DND-41 (cell line): ENCODE measurements at regions not wholly inside any gene's neighbourhood (a gene's known extent, or its start where the extent isn't known, plus 50 kb on each side); places are given as distances from the start of the nearest gene placed in this dataset.

ENCODE experiments used
- ATAC-seq: fragments of 200-7000 bp; cut with Tn5 transposase; 3 replicates; pipeline ENCODE4 v1.9.1; 2021; ENCODE audit warnings: low read depth; ENCODE audit not compliant: insufficient read depth
- DNase-seq: peaks from one replicate; pipeline ENCODE4 v3.0.0-alpha.2; 2020
- H2AFZ ChIP-seq: 2 replicates; pipeline ENCODE4 v1.6.0; 2012; ENCODE audit warnings: low read depth, low read length
- H3K27ac ChIP-seq: 2 replicates; pipeline ENCODE4 v1.5.1; 2012; ENCODE audit warnings: low read length, inconsistent platforms
- H3K27me3 ChIP-seq: fragments of 200-600 bp; sonication (generic); 2 replicates; pipeline ENCODE4 v1.6.0; 2012; ENCODE audit warnings: low read length, mild to moderate bottlenecking, inconsistent platforms; ENCODE audit not compliant: insufficient read depth, poor library complexity
- H3K36me3 ChIP-seq: 2 replicates; pipeline ENCODE4 v1.5.1; 2012; ENCODE audit warnings: low read length, inconsistent platforms; ENCODE audit not compliant: insufficient read depth
- H3K4me1 ChIP-seq: 2 replicates; pipeline ENCODE4 v1.5.1; 2012; ENCODE audit warnings: mild to moderate bottlenecking, low read length; ENCODE audit not compliant: insufficient read depth
- H3K4me2 ChIP-seq: 2 replicates; pipeline ENCODE4 v1.6.0; 2012; ENCODE audit warnings: mild to moderate bottlenecking, moderate library complexity, low read length, inconsistent platforms; ENCODE audit not compliant: insufficient read depth
- H3K4me3 ChIP-seq, 2 experiments: fragments of 200-600 bp in 1 of 2; shearing (Covaris generic) in 1 of 2; 2 replicates each; pipeline ENCODE4 v1.5.1; 2012 to 2016; ENCODE audit warnings: inconsistent platforms in 2 of 2, low read length in 2 of 2, mild to moderate bottlenecking in 2 of 2, low read depth in 1 of 2, moderate library complexity in 1 of 2
- H3K79me2 ChIP-seq: 2 replicates; pipeline ENCODE4 v1.6.0; 2012; ENCODE audit warnings: low read length, inconsistent platforms; ENCODE audit not compliant: insufficient read depth
- H3K9ac ChIP-seq: 2 replicates; pipeline ENCODE4 v1.6.0; 2012; ENCODE audit warnings: low read depth, mild to moderate bottlenecking, inconsistent platforms, low read length, moderate library complexity
- H3K9me3 ChIP-seq: 2 replicates; pipeline ENCODE4 v1.5.1; 2012; ENCODE audit warnings: low read length, moderate library complexity, mild to moderate bottlenecking, inconsistent platforms; ENCODE audit not compliant: insufficient read depth, severe bottlenecking
- H4K20me1 ChIP-seq: 2 replicates; pipeline ENCODE4 v1.6.0; 2012; ENCODE audit warnings: low read length; ENCODE audit not compliant: insufficient read depth
- EZH2 ChIP-seq: IDR thresholded peaks from 3 replicates; pipeline ENCODE4 v1.6.1; 2012; ENCODE audit warnings: borderline replicate concordance, low read depth, mild to moderate bottlenecking, moderate library complexity, low read length, inconsistent platforms; ENCODE audit not compliant: severe bottlenecking
- TF ChIP-seq, protein P1 (sequence below): IDR thresholded peaks from 2 replicates; pipeline ENCODE4 v1.5.1; 2012; ENCODE audit warnings: borderline replicate concordance, low read length, moderate library complexity, mild to moderate bottlenecking; ENCODE audit not compliant: poor library complexity, severe bottlenecking; ENCODE audit errors: extremely low read depth

DNA sequence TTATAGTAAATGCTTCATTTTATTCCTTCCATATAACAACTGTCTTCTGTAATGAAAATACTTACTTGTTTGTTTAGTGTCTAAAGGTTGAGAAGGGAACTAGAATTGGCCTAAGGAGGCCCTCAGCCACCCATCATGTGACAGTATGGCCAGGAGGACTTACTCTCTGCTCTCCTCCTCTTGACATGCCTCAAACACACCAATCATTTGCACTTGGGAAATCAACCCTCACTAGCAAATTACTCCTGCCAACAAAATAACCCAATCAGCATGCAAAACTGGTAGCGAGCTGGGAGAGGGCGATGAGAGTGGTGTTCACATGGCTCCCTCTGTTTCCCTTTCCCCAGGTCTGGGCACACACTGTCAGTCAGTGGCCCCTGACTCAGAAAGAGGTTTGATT, 58.6 kb upstream of the MEF2C start:
- TF ChIP-seq, protein P1, sequence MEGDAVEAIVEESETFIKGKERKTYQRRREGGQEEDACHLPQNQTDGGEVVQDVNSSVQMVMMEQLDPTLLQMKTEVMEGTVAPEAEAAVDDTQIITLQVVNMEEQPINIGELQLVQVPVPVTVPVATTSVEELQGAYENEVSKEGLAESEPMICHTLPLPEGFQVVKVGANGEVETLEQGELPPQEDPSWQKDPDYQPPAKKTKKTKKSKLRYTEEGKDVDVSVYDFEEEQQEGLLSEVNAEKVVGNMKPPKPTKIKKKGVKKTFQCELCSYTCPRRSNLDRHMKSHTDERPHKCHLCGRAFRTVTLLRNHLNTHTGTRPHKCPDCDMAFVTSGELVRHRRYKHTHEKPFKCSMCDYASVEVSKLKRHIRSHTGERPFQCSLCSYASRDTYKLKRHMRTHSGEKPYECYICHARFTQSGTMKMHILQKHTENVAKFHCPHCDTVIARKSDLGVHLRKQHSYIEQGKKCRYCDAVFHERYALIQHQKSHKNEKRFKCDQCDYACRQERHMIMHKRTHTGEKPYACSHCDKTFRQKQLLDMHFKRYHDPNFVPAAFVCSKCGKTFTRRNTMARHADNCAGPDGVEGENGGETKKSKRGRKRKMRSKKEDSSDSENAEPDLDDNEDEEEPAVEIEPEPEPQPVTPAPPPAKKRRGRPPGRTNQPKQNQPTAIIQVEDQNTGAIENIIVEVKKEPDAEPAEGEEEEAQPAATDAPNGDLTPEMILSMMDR, result no peak
- no peak for TF ChIP-seq EZH2
- no peaks in the 10 kb centered on the region for H4K20me1 ChIP-seq
- H3K36me3 ChIP-seq, result no peaks in the 10 kb centered on the region
- H3K4me2 ChIP-seq, result no peak overlapping the region
- DNase-seq (no peak), ATAC-seq (no peak)
- H3K9me3 ChIP-seq, result no peaks in the 10 kb centered on the region
- H3K9ac ChIP-seq, result no peak overlapping the region
- H2AFZ ChIP-seq, result no peak overlapping the region
- no peak overlapping the region for H3K27ac ChIP-seq
- no peaks in the 10 kb centered on the region for H3K79me2 ChIP-seq
- no peaks in the 10 kb centered on the region for H3K4me1 ChIP-seq
- no peaks in the 10 kb centered on the region for H3K27me3 ChIP-seq
- H3K4me3 ChIP-seq, result no peak overlapping the region

DNA sequence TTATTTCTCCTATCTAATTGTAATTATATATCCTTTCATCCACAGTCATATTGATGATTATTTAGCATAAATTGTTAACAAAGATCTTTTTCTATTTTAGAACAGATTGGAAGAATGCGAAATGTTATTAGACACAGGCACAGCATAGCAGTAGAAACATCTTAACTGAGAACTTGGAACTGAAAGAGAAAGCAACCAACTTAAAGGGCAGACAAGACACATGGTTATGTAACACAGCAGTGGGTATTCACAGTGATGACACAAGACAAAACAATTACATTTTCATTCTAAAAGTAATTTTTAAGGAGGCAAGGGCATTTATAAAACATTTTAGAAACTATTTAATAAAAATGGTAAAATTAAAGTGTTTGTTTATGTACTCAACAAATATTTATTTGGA, 57.7 kb upstream of the MEF2C start:
- no peak for ATAC-seq
- no peak overlapping the region for H3K4me2 ChIP-seq

DNA sequence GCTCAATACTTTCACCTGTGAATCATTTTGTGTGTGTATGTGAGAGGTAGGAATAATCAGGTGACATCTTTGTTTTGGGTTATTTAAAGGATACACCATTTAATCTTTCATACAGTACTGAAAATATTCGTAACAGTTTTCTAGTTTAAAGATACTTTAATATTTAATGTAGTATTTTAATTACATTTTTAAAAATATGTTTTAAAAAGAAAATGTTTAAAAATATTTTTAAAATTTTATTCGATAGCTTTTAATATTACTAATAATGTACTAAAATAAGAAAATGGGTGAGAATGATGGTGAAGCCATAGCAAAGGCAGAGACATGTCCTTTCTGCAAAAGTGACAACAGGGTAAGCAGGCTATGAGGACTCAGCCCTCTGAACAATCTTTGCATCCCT, 56.3 kb upstream of the MEF2C start:
- H3K79me2 ChIP-seq, result no peaks in the 10 kb centered on the region
- H4K20me1 ChIP-seq, result no peaks in the 10 kb centered on the region
- no peak overlapping the region for H3K4me2 ChIP-seq
- H3K9me3 ChIP-seq, result no peaks in the 10 kb centered on the region
- H3K27me3 ChIP-seq, result no peaks in the 10 kb centered on the region
- H3K4me3 ChIP-seq, result no peak overlapping the region
- DNase-seq (no peak), ATAC-seq (no peak)
- H3K4me1 ChIP-seq, result no peaks in the 10 kb centered on the region
- H3K9ac ChIP-seq, result no peak overlapping the region
- no peak overlapping the region for H3K27ac ChIP-seq
- H3K36me3 ChIP-seq, result no peaks in the 10 kb centered on the region
- TF ChIP-seq EZH2, result no peak
- TF ChIP-seq, protein P1, result no peak
- no peak overlapping the region for H2AFZ ChIP-seq

More for the DNA sequence above, 57.7 kb upstream of the MEF2C start:
- no peak overlapping the region for H3K4me3 ChIP-seq
- no peaks in the 10 kb centered on the region for H3K27me3 ChIP-seq
- TF ChIP-seq, protein P1, result no peak
- TF ChIP-seq EZH2, result no peak
- H3K36me3 ChIP-seq, result no peaks in the 10 kb centered on the region
- no peak overlapping the region for H3K9ac ChIP-seq
- H3K79me2 ChIP-seq, result no peaks in the 10 kb centered on the region
- no peaks in the 10 kb centered on the region for H3K4me1 ChIP-seq
- H3K27ac ChIP-seq, result no peak overlapping the region
- H3K9me3 ChIP-seq, result no peaks in the 10 kb centered on the region
- no peak overlapping the region for H2AFZ ChIP-seq
- H4K20me1 ChIP-seq, result no peaks in the 10 kb centered on the region
- DNase-seq, result no peak

DNA sequence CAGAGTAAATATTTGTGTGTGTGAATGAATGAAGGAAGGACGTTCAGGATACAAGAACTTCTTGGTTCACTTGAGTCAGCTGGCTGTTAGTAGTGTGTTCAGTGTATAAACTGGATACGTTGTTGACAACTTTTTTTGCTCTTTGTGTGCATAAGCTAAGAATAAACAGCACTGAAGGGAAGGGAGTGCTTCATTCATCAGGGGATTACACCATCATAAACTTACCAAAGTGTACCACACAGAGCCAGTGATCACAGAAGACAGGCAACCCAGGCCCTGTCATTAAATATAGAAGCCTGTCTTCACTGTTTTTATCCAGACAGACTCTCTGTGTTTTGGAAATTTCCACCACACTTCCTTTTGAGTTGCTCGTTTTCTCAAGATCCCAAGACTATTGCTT, 55.5 kb upstream of the MEF2C start:
- DNase-seq (no peak), ATAC-seq (no peak)
- no peaks in the 10 kb centered on the region for H3K27me3 ChIP-seq
- H2AFZ ChIP-seq, result no peak overlapping the region
- no peaks in the 10 kb centered on the region for H3K36me3 ChIP-seq
- H3K9me3 ChIP-seq, result no peaks in the 10 kb centered on the region
- H3K9ac ChIP-seq, result no peak overlapping the region
- H4K20me1 ChIP-seq, result no peaks in the 10 kb centered on the region
- H3K27ac ChIP-seq, result no peak overlapping the region
- H3K4me2 ChIP-seq, result no peak overlapping the region
- H3K4me3 ChIP-seq, result no peak overlapping the region
- no peaks in the 10 kb centered on the region for H3K4me1 ChIP-seq
- TF ChIP-seq, protein P1, result no peak
- TF ChIP-seq EZH2, result no peak
- H3K79me2 ChIP-seq, result no peaks in the 10 kb centered on the region
